C4-2B (cell line): ENCODE measurements at regions not wholly inside any gene's neighbourhood (a gene's known extent, or its start where the extent isn't known, plus 50 kb on each side); places are given as distances from the start of the nearest gene placed in this dataset.

Source experiments
- CTCF ChIP-seq: fragments of 450-650 bp; conservative IDR thresholded peaks from 2 replicates; pipeline ENCODE4 v1.5.1; 2017; ENCODE audit warnings: mild to moderate bottlenecking
- ZFX ChIP-seq: fragments of 450-650 bp; IDR thresholded peaks from 2 replicates; pipeline ENCODE4 v1.6.1; 2017

- no peak for TF ChIP-seq CTCF
- no peak for TF ChIP-seq ZFX
Measured at GRCh38 chr6:58113960-58114359, 796.5 kb downstream of the PRIM2 start.
